Right lobe of liver (tissue), 6 donors: ENCODE measurements at regions not wholly inside any gene's neighbourhood (a gene's known extent, or its start where the extent isn't known, plus 50 kb on each side); places are given as distances from the start of the nearest gene placed in this dataset.

Source experiments
- ATAC-seq, 4 donors: fragments of 200-7000 bp; cut with Tn5 transposase; one replicate each; pipeline ENCODE4 v1.9.1; 2020; ENCODE audit warnings: mild to moderate bottlenecking in 4 of 4, moderate library complexity in 4 of 4
- DNase-seq, 3 donors: peaks; one replicate each; pipeline ENCODE4 v3.0.0-alpha.2; 2020
- H3K27ac ChIP-seq, 3 donors: fragments of 200-600 bp; one replicate each; pipeline ENCODE4 v1.8.0; 2022
- H3K27me3 ChIP-seq, 2 donors: fragments of 200-600 bp; one replicate each; pipeline ENCODE4 v1.8.0; 2022
- H3K36me3 ChIP-seq, 4 donors: fragments of 200-600 bp; sonication (generic) in 1 of 4; one replicate each; pipeline versions ENCODE4 v1.5.1 to v1.8.0; 2017 to 2022; ENCODE audit warnings: control low read depth in 1 of 4
- H3K4me1 ChIP-seq, 4 donors: fragments of 200-600 bp; sonication (generic) in 1 of 4; one replicate each; pipeline versions ENCODE4 v1.5.1 to v1.8.0; 2017 to 2022; ENCODE audit warnings: control low read depth in 1 of 4
- H3K4me3 ChIP-seq, 3 donors: fragments of 200-600 bp; one replicate each; pipeline ENCODE4 v1.8.0; 2022
- H3K9me3 ChIP-seq, 4 donors: fragments of 200-600 bp; sonication (generic) in 1 of 4; one replicate each; pipeline versions ENCODE4 v1.5.1 to v1.8.0; 2017 to 2022; ENCODE audit warnings: control low read depth in 1 of 4
- CTCF ChIP-seq, 4 donors: fragments of 200-600 bp in 3 of 4; fragments of 450-650 bp in 1 of 4; IDR thresholded peaks; one replicate each; pipeline versions ENCODE4 v1.5.1 to v1.8.0; 2016 to 2022; ENCODE audit warnings: antibody characterized with exemption in 4 of 4, mild to moderate bottlenecking in 2 of 4
- POLR2A ChIP-seq: fragments of 450-650 bp; IDR thresholded peaks from one replicate; pipeline ENCODE4 v1.6.1; 2017; ENCODE audit warnings: antibody characterized with exemption, mild to moderate bottlenecking
- WGBS: methylation state at CpG from one replicate; pipeline ENCODE4 v1.1.6; 2018; ENCODE audit warnings: low coverage, low lambda C conversion rate; ENCODE audit not compliant: insufficient coverage; ENCODE audit errors: missing lambda C conversion rate; 5-methylcytosine and 5-hydroxymethylcytosine counted together
- intact Hi-C, 2 donors: fragments of 100-400 bp; cut with DNase I; formaldehyde crosslinking; loops; one replicate each; pipeline versions ENCODE4 v1.11.2 to v1.14.1; 2022
- donor health status: DM: no; HTN: yes; CAD: no.
- donor health status: DM: no; HTN: no; CAD: no.
- donor health status: DM: no; HTN: no; CAD: no.
- donor health status: DM: no; HTN: yes; CAD: no.
- donor health status: DM: no; HTN: yes; CAD: no.

DNA sequence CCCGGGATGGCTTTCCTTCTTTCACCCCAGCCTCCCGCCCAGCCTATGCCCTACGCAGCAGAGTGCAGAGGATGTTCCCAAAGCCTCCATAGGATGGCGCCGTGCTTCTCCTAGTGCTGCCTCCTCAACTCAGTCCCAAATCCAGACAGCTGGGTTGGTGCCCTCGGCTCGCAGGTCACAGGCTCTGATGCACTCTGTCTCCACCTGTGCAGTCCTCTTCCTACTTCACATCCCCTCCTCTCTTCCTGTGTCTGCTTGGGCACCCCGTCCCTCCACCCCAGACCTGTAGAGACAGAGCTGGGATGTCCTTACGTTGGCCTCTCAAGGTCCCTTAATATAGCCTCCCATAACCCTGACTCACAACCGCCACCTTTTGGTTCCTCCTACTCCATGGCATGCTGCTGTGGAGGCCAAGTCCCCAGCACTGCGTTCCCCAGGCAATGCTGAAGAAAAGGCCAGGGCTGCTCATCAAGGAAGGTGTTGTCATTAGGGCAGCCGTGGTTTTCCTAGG lies 314.4 kb downstream of the GADD45G start:
- ATAC-seq (peak; percentile 79 to 86 (median 85)), DNase-seq (peak in 2 of 3 donors; percentile 53 to 63)
- Histone ChIP-seq H3K27ac (no peak overlapping the region), H3K9me3 (no peaks in the 10 kb centered on the region), H3K36me3 (no peaks in the 10 kb centered on the region), H3K27me3 (no peaks in the 10 kb centered on the region), H3K4me1 (peaks cover 0 to 7% (median 0%) of the 10 kb centered on the region in 4 donors), H3K4me3 (no peak overlapping the region)
- TF ChIP-seq CTCF (IDR thresholded peaks at IDR 0.05) (peak; percentile 40 to 58 (median 52)), POLR2A (no peak)
- intact Hi-C loops: no loop called here
- 20% methylated on average over 4 of the region's 12 CpGs for WGBS

DNA sequence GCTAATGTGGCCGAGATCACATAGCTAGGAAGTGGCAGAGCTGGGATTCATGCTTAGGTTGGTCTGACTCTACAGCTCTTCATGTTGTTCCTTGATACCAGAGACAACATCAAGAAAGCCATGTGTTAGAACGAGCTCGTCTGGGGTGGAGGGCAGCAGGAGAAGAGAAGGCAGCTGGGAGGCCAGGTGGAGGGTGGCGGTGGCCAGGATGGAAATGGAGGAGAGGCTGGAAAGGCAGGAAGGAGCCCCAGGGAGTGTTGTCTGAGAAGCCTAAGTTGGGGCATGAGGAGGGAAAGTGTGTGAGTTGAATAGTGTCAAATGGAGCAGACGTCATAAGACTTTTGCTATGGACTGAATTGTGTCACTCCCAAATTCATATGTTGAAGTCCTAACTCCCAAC lies 315.3 kb downstream of the GADD45G start:
- no peaks in the 10 kb centered on the region for H3K36me3 ChIP-seq
- no peaks in the 10 kb centered on the region for H3K27me3 ChIP-seq
- H3K4me1 ChIP-seq: peaks cover 0 to 11% (median 3%) of the 10 kb centered on the region in 4 donors
- H3K4me3 ChIP-seq: no peak overlapping the region
- WGBS: 90% methylated on average over 5 of the region's 5 CpGs
- no peak for ATAC-seq
- no peak overlapping the region for H3K27ac ChIP-seq
- no peaks in the 10 kb centered on the region for H3K9me3 ChIP-seq
- no peak for DNase-seq
- intact Hi-C loops: loop anchor here (2.0 to 10.0 kb wide), 3 partner anchors 175 to 325 kb away; no protein-coding TSS in a partner anchor
- TF ChIP-seq CTCF (IDR thresholded peaks at IDR 0.05) (no peak), POLR2A (no peak)

DNA sequence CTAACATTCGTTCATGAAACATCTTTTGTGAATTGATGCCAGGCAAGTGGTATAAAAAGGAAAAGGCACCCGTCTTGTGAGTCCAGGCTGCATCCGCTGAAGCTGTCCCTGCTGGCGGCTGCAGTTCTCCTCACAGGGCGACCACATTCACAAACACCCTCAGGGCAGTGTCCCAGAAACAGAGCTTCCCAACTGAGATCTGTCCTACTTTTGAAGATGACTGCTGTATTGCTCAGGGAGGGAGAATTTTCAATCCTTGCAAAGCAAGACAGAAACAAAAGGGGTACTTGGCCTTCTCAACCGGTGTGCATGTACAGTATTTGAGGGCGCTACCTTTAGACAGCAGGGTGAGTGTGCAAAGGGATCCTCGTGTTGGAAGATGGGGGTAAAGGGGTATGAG lies 316.1 kb downstream of the GADD45G start:
- no peak for TF ChIP-seq POLR2A
- TF ChIP-seq CTCF (IDR thresholded peaks at IDR 0.05): no peak
- no peak for DNase-seq
- no peaks in the 10 kb centered on the region for H3K9me3 ChIP-seq
- 79% methylated on average over 8 of the region's 8 CpGs for WGBS
- no peak overlapping the region for H3K4me3 ChIP-seq
- H3K36me3 ChIP-seq: no peaks in the 10 kb centered on the region
- peaks cover 0 to 14% (median 3%) of the 10 kb centered on the region in 4 donors for H3K4me1 ChIP-seq
- ATAC-seq: no peak
- H3K27me3 ChIP-seq: no peaks in the 10 kb centered on the region
- intact Hi-C loops: loop anchor here (2.0 to 10.0 kb wide), 3 partner anchors 174 to 326 kb away; no protein-coding TSS in a partner anchor
- no peak overlapping the region for H3K27ac ChIP-seq

DNA sequence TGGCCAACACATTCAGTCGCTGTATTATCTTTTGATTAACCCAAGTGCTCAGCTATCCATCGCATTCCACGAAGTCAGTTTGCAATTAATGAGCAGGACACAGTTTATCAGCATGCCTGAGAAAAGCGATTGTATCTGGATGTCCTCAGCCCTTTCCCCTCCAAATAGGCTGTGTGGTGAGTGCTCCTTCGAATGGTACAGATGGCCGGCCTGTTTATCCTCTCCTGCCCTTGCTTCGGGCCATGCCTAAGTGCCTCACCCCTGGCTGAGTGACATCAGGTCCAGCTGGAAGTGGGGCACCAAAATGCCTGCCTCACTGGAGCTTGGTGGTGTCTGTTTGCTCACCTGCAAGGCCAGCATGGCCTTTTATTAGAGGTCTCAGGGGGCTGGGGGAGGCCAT lies 317.3 kb downstream of the GADD45G start:
- intact Hi-C loops: loop anchor here (10.0 kb wide), 2 partner anchors 173 to 327 kb away; no protein-coding TSS in a partner anchor
- WGBS: 63% methylated on average over 7 of the region's 7 CpGs
- no peak for DNase-seq

More for the DNA sequence above, 317.3 kb downstream of the GADD45G start:
- Histone ChIP-seq H3K4me1 (peaks cover 0 to 24% (median 5%) of the 10 kb centered on the region in 4 donors), H3K36me3 (no peaks in the 10 kb centered on the region), H3K9me3 (no peaks in the 10 kb centered on the region), H3K27me3 (no peaks in the 10 kb centered on the region), H3K27ac (no peak overlapping the region), H3K4me3 (no peak overlapping the region)
- TF ChIP-seq POLR2A (no peak), CTCF (IDR thresholded peaks at IDR 0.05) (no peak)
- no peak for ATAC-seq
